GM19463 (cell line): ENCODE measurements at regions not wholly inside any gene's neighbourhood (a gene's known extent, or its start where the extent isn't known, plus 50 kb on each side); places are given as distances from the start of the nearest gene placed in this dataset.
"Not testable (repeated sequence)": the region's sequence is repeated elsewhere in the genome, so short reads cannot be mapped to it uniquely, and the experiment has no call there.

Experiments
- ATAC-seq: cut with Tn5 transposase; IDR thresholded peaks from one replicate; pipeline ENCODE4 v1.9.1; 2021; ENCODE audit warnings: mild to moderate bottlenecking, moderate library complexity; ENCODE audit not compliant: unreplicated experiment

GRCh38 chr21:15562748-15563147, 167.0 kb upstream of the USP25 start:
- no peak for ATAC-seq

- no peak for ATAC-seq
Measured at GRCh38 chr21:15564907-15565306, 164.9 kb upstream of the USP25 start.

GRCh38 chr21:15566703-15567102, 163.1 kb upstream of the USP25 start:
- no peak for ATAC-seq

- no peak for ATAC-seq
Measured at GRCh38 chr21:15567191-15567590, 162.6 kb upstream of the USP25 start.

- ATAC-seq, result no peak
Measured at GRCh38 chr21:15568516-15568915, 161.3 kb upstream of the USP25 start.

GRCh38 chr21:15586752-15587427, 142.9 kb upstream of the USP25 start:
- no peak for ATAC-seq

- no peak for ATAC-seq
Measured at GRCh38 chr21:15592271-15592860, 137.4 kb upstream of the USP25 start.

GRCh38 chr21:15592957-15593356, 136.8 kb upstream of the USP25 start:
- ATAC-seq, result no peak

GRCh38 chr21:15601390-15601789, 128.4 kb upstream of the USP25 start:
- ATAC-seq, result no peak

GRCh38 chr21:15604413-15604812, 125.4 kb upstream of the USP25 start:
- ATAC-seq, result no peak

- ATAC-seq, result no peak
Measured at GRCh38 chr21:15614766-15615165, 115.0 kb upstream of the USP25 start.

- ATAC-seq, result no peak
Measured at GRCh38 chr21:15616864-15617574, 112.8 kb upstream of the USP25 start.

- ATAC-seq, result no peak
Measured at GRCh38 chr21:15617964-15618363, 111.8 kb upstream of the USP25 start.

GRCh38 chr21:15620892-15621291, 108.9 kb upstream of the USP25 start:
- no peak for ATAC-seq

- ATAC-seq, result no peak
Measured at GRCh38 chr21:15624646-15625045, 105.1 kb upstream of the USP25 start.

- no peak for ATAC-seq
Measured at GRCh38 chr21:15625363-15625762, 104.4 kb upstream of the USP25 start.

GRCh38 chr21:15626031-15626430, 103.8 kb upstream of the USP25 start:
- ATAC-seq, result no peak

- no peak for ATAC-seq
Measured at GRCh38 chr21:15627011-15627410, 102.8 kb upstream of the USP25 start.

GRCh38 chr21:15627823-15628222, 102.0 kb upstream of the USP25 start:
- ATAC-seq, result no peak

GRCh38 chr21:15631342-15631741, 98.4 kb upstream of the USP25 start:
- ATAC-seq, result no peak

GRCh38 chr21:15634541-15634940, 95.2 kb upstream of the USP25 start:
- not testable (repeated sequence) for ATAC-seq

- no peak for ATAC-seq
Measured at GRCh38 chr21:15638856-15639549, 90.8 kb upstream of the USP25 start.
